ENCODE measurements at regions not wholly inside any gene's neighbourhood (a gene's known extent, or its start where the extent isn't known, plus 50 kb on each side); places are given as distances from the start of the nearest gene placed in this dataset.

DNA sequence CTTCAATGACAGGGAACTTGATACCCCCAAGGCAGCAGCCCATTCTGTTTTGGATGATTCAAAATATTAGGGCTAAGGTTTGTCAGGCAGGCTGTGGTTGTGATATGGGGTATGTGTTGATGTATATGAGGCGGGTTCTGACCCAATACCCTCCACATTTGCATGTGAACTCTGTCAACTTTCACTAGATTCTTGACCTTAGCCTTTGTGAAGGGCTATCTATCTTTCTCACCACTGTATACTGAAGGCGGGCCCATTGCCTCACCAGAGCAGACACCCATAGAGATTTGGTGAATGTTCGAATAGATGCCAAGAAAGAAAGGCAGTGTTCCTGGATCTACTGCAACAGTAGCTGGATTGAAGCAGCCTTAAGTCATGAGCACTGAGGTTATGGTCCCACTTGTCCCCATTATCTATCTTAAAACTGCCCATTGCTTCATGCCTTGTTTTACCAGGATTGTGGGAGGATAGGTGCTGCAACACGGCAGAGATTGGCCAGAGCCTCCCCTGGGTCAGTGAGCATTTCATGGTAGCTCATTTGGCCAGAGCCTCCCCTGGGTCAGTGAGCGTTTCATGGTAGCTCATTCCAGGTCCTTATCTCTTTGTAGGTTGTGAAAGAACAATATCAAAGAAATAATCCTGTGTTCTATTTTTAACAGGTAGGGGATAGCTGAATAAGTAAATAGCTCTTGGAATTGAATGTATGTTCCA lies 399.6 kb downstream of the TMEM135 start:
- Histone ChIP-seq H3K9me3 (ENCODE audit: control insufficient read depth, insufficient read depth, low read length) (no peaks in the 10 kb centered on the region), H3K4me1 (ENCODE audit: control insufficient read depth, insufficient read depth, low read length) (no peaks in the 10 kb centered on the region), H3K36me3 (ENCODE audit: control insufficient read depth, insufficient read depth, low read length) (no peaks in the 10 kb centered on the region), H3K4me3 (ENCODE audit: low read length) (no peak overlapping the region), H3K27me3 (ENCODE audit: control insufficient read depth, insufficient read depth, low read length) (no peaks in the 10 kb centered on the region), H3K27ac (ENCODE audit: low read length) (no peak overlapping the region)
- no peak for DNase-seq
- no peak for ATAC-seq
- no peak overlapping the region for H3K4me3 Mint-ChIP-seq
- peaks cover 0 to 2% of the 10 kb centered on the region in 2 donors for H3K27me3 Mint-ChIP-seq (ENCODE audit: low read depth in 2 of 2)
- intact Hi-C loops (cut with micrococcal nuclease), result no loop called here
- no peaks in the 10 kb centered on the region for H3K9me3 Mint-ChIP-seq
- H3K4me1 Mint-ChIP-seq, result no peaks in the 10 kb centered on the region
- WGBS (ENCODE audit: insufficient coverage), result 89% methylated on average over 5 of the region's 5 CpGs
- TF ChIP-seq, protein P1, sequence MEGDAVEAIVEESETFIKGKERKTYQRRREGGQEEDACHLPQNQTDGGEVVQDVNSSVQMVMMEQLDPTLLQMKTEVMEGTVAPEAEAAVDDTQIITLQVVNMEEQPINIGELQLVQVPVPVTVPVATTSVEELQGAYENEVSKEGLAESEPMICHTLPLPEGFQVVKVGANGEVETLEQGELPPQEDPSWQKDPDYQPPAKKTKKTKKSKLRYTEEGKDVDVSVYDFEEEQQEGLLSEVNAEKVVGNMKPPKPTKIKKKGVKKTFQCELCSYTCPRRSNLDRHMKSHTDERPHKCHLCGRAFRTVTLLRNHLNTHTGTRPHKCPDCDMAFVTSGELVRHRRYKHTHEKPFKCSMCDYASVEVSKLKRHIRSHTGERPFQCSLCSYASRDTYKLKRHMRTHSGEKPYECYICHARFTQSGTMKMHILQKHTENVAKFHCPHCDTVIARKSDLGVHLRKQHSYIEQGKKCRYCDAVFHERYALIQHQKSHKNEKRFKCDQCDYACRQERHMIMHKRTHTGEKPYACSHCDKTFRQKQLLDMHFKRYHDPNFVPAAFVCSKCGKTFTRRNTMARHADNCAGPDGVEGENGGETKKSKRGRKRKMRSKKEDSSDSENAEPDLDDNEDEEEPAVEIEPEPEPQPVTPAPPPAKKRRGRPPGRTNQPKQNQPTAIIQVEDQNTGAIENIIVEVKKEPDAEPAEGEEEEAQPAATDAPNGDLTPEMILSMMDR (IDR thresholded peaks at IDR 0.05), result no peak
- no peak overlapping the region for H3K27ac Mint-ChIP-seq
- H3K36me3 Mint-ChIP-seq, result no peaks in the 10 kb centered on the region

DNA sequence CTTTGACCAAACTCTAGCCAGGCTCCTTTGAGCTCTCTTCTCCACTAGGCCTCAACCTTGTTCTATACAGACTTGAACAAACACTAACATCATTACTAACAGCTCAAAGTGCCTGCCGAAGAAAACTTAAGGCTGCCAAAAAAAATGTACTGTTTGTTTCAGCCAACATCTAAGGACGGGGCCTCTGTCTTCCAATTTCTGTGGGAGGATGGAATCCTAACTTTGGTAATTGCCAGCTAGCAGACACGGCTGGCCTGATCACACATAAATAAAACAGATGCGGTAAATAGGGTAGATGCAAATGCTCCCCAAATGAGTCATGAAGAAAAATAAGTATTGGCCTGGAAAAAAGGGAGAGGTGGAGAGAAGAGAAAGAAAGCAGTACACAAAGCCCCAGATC lies 394.3 kb downstream of the TMEM135 start:
- Histone ChIP-seq H3K36me3 (ENCODE audit: control insufficient read depth, insufficient read depth, low read length) (no peaks in the 10 kb centered on the region), H3K9me3 (ENCODE audit: control insufficient read depth, insufficient read depth, low read length) (no peaks in the 10 kb centered on the region), H3K27me3 (ENCODE audit: control insufficient read depth, insufficient read depth, low read length) (no peaks in the 10 kb centered on the region), H3K4me1 (ENCODE audit: control insufficient read depth, insufficient read depth, low read length) (no peaks in the 10 kb centered on the region), H3K27ac (ENCODE audit: low read length) (no peak overlapping the region), H3K4me3 (ENCODE audit: low read length) (no peak overlapping the region)
- TF ChIP-seq, protein P1 (IDR thresholded peaks at IDR 0.05), result no peak
- ATAC-seq, result no peak
- no peak overlapping the region for H3K4me3 Mint-ChIP-seq
- no peaks in the 10 kb centered on the region for H3K9me3 Mint-ChIP-seq
- no peak for DNase-seq
- H3K27ac Mint-ChIP-seq, result no peak overlapping the region
- peaks cover 0 to 3% of the 10 kb centered on the region in 2 donors for H3K27me3 Mint-ChIP-seq (ENCODE audit: low read depth in 2 of 2)
- no peaks in the 10 kb centered on the region for H3K4me1 Mint-ChIP-seq
- 88% methylated on average over 4 of the region's 4 CpGs for WGBS (ENCODE audit: insufficient coverage)
- intact Hi-C loops (cut with micrococcal nuclease), result no loop called here
- no peaks in the 10 kb centered on the region for H3K36me3 Mint-ChIP-seq

DNA sequence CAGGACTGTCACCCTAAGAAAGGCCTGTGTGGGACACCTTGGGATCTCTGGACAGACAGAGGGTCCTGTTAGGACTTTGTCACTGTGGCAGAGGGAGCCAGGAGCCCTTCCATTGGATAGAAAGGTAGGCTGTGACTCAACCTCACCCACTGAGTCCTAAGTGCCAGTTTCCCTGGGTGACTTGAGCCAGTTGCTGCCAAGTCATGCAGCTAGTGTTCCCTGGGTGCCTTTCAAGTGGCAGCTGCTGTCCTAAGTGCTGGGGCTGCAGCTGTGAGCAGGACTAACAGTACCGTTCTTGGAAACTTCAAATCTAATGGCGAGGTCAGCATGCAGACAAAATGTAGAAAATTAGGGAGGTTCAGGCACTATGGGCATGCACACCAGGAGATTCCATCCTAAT lies 393.7 kb downstream of the TMEM135 start:
- Mint-ChIP-seq H3K27me3 (ENCODE audit: low read depth in 2 of 2) (peaks cover 0 to 7% of the 10 kb centered on the region in 2 donors), H3K4me1 (no peaks in the 10 kb centered on the region), H3K36me3 (no peaks in the 10 kb centered on the region), H3K4me3 (no peak overlapping the region), H3K27ac (no peak overlapping the region), H3K9me3 (no peaks in the 10 kb centered on the region)
- H3K27me3 ChIP-seq (ENCODE audit: control insufficient read depth, insufficient read depth, low read length), result no peaks in the 10 kb centered on the region
- intact Hi-C loops (cut with micrococcal nuclease), result no loop called here
- DNase-seq (no peak), ATAC-seq (no peak)
- H3K9me3 ChIP-seq (ENCODE audit: control insufficient read depth, insufficient read depth, low read length), result no peaks in the 10 kb centered on the region
- H3K36me3 ChIP-seq (ENCODE audit: control insufficient read depth, insufficient read depth, low read length), result no peaks in the 10 kb centered on the region
- H3K4me1 ChIP-seq (ENCODE audit: control insufficient read depth, insufficient read depth, low read length), result no peaks in the 10 kb centered on the region
- TF ChIP-seq, protein P1 (IDR thresholded peaks at IDR 0.05), result no peak
- no peak overlapping the region for H3K4me3 ChIP-seq (ENCODE audit: low read length)
- H3K27ac ChIP-seq (ENCODE audit: low read length), result no peak overlapping the region
- WGBS (ENCODE audit: insufficient coverage), result 95% methylated on average over 2 of the region's 2 CpGs

DNA sequence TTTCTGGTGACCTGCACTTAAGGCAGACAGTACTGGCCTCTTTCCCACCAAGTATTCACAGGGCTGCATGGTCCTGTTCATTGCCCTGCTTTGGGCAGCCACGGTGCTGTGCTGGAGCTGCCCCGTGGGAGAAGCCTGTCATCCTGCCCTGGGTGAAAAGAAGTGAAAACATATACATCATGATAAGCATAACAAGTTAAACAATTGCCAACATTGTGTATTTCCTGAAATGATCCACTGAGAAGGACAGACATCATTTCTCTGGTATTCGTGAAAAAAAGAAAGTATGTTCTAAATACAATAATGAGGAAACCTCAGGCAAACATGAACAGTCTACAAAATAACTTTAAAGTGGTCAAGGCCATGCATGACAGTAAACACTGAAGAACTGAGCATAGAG lies 393.1 kb downstream of the TMEM135 start:
- no peaks in the 10 kb centered on the region for H3K4me1 Mint-ChIP-seq
- TF ChIP-seq, protein P1 (IDR thresholded peaks at IDR 0.05), result no peak
- H3K4me1 ChIP-seq (ENCODE audit: control insufficient read depth, insufficient read depth, low read length), result no peaks in the 10 kb centered on the region
- no peak overlapping the region for H3K27ac ChIP-seq (ENCODE audit: low read length)
- DNase-seq, result no peak
- H3K27me3 ChIP-seq (ENCODE audit: control insufficient read depth, insufficient read depth, low read length), result no peaks in the 10 kb centered on the region
- H3K4me3 Mint-ChIP-seq, result no peak overlapping the region
- no peaks in the 10 kb centered on the region for H3K9me3 Mint-ChIP-seq
- no peak for ATAC-seq
- no peak overlapping the region for H3K4me3 ChIP-seq (ENCODE audit: low read length)
- intact Hi-C loops (cut with micrococcal nuclease), result no loop called here
- H3K36me3 Mint-ChIP-seq, result no peaks in the 10 kb centered on the region
- peaks cover 4 to 7% of the 10 kb centered on the region in 2 donors for H3K27me3 Mint-ChIP-seq (ENCODE audit: low read depth in 2 of 2)
- H3K9me3 ChIP-seq (ENCODE audit: control insufficient read depth, insufficient read depth, low read length), result no peaks in the 10 kb centered on the region
- 90% methylated on average over 2 of the region's 3 CpGs for WGBS (ENCODE audit: insufficient coverage)
- no peaks in the 10 kb centered on the region for H3K36me3 ChIP-seq (ENCODE audit: control insufficient read depth, insufficient read depth, low read length)
- H3K27ac Mint-ChIP-seq, result no peak overlapping the region

Data from natural killer cell (primary cell).